ENCODE measurements at regions not wholly inside any gene's neighbourhood (a gene's known extent, or its start where the extent isn't known, plus 50 kb on each side); places are given as distances from the start of the nearest gene placed in this dataset.

- no peak for TF ChIP-seq EZH2 (IDR thresholded peaks at IDR 0.05; ENCODE audit: borderline replicate concordance, insufficient read depth, low read depth, low read length, poor library complexity, severe bottlenecking)
- TF ChIP-seq CTCF (IDR thresholded peaks at IDR 0.05), result no peak
Measured at GRCh38 chr16:8108991-8109509, 481.3 kb downstream of the TMEM114 start.
